ENCODE measurements at regions not wholly inside any gene's neighbourhood (a gene's known extent, or its start where the extent isn't known, plus 50 kb on each side); places are given as distances from the start of the nearest gene placed in this dataset.

- TF ChIP-seq ZBTB33 (IDR thresholded peaks at IDR 0.05) (no peak), RAD21 (IDR thresholded peaks at IDR 0.05) (no peak), YY1 (IDR thresholded peaks at IDR 0.05) (no peak), MAX (IDR thresholded peaks at IDR 0.05) (no peak), TAF1 (conservative IDR thresholded peaks at IDR 0.05) (no peak), JUND (IDR thresholded peaks at IDR 0.05) (no peak), GABPA (IDR thresholded peaks at IDR 0.05 in 1 of 2, conservative IDR thresholded peaks at IDR 0.05 in 1 of 2) (no peak), HNF4G (IDR thresholded peaks at IDR 0.05) (no peak), FOXA1 (IDR thresholded peaks at IDR 0.05) (no peak), SP1 (IDR thresholded peaks at IDR 0.05) (no peak)
- TF ChIP-seq, protein P1, sequence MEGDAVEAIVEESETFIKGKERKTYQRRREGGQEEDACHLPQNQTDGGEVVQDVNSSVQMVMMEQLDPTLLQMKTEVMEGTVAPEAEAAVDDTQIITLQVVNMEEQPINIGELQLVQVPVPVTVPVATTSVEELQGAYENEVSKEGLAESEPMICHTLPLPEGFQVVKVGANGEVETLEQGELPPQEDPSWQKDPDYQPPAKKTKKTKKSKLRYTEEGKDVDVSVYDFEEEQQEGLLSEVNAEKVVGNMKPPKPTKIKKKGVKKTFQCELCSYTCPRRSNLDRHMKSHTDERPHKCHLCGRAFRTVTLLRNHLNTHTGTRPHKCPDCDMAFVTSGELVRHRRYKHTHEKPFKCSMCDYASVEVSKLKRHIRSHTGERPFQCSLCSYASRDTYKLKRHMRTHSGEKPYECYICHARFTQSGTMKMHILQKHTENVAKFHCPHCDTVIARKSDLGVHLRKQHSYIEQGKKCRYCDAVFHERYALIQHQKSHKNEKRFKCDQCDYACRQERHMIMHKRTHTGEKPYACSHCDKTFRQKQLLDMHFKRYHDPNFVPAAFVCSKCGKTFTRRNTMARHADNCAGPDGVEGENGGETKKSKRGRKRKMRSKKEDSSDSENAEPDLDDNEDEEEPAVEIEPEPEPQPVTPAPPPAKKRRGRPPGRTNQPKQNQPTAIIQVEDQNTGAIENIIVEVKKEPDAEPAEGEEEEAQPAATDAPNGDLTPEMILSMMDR (IDR thresholded peaks at IDR 0.05; ENCODE audit: low read depth, low read length, missing input control), result no peak
- TF ChIP-seq, protein P2, sequence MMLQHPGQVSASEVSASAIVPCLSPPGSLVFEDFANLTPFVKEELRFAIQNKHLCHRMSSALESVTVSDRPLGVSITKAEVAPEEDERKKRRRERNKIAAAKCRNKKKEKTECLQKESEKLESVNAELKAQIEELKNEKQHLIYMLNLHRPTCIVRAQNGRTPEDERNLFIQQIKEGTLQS (IDR thresholded peaks at IDR 0.05), result no peak
These were observed 55.2 kb upstream of the MED9 start for GRCh38 chr17:17421346-17422216.
